T-helper 2 cell treated with Interferon-gamma antibody and Interleukin-4, amounts not matched to agents 5 μg/mL and 100 μg/mL, for 36 hours (primary cell): ENCODE measurements at regions not wholly inside any gene's neighbourhood (a gene's known extent, or its start where the extent isn't known, plus 50 kb on each side); places are given as distances from the start of the nearest gene placed in this dataset.

Experiments
- DNase-seq: peaks from one replicate; pipeline ENCODE4 v3.0.0; 2021; ENCODE audit warnings: low spot score
- H3K27ac Mint-ChIP-seq: one replicate; pipeline ENCODE4 v1.8.0; 2021; ENCODE audit warnings: mild to moderate bottlenecking, mixed read lengths
- H3K27me3 Mint-ChIP-seq: one replicate; pipeline ENCODE4 v1.8.0; 2021; ENCODE audit warnings: low read depth, mixed read lengths
- H3K36me3 Mint-ChIP-seq: one replicate; pipeline ENCODE4 v1.8.0; 2021; ENCODE audit warnings: low read depth, mixed read lengths
- H3K4me1 Mint-ChIP-seq: one replicate; pipeline ENCODE4 v1.8.0; 2021; ENCODE audit warnings: low read depth, mixed read lengths
- H3K4me3 Mint-ChIP-seq: one replicate; pipeline ENCODE4 v1.8.0; 2022; ENCODE audit warnings: mild to moderate bottlenecking, moderate library complexity, mixed read lengths
- H3K9me3 Mint-ChIP-seq: one replicate; pipeline ENCODE4 v1.8.0; 2021; ENCODE audit warnings: mixed read lengths

DNA sequence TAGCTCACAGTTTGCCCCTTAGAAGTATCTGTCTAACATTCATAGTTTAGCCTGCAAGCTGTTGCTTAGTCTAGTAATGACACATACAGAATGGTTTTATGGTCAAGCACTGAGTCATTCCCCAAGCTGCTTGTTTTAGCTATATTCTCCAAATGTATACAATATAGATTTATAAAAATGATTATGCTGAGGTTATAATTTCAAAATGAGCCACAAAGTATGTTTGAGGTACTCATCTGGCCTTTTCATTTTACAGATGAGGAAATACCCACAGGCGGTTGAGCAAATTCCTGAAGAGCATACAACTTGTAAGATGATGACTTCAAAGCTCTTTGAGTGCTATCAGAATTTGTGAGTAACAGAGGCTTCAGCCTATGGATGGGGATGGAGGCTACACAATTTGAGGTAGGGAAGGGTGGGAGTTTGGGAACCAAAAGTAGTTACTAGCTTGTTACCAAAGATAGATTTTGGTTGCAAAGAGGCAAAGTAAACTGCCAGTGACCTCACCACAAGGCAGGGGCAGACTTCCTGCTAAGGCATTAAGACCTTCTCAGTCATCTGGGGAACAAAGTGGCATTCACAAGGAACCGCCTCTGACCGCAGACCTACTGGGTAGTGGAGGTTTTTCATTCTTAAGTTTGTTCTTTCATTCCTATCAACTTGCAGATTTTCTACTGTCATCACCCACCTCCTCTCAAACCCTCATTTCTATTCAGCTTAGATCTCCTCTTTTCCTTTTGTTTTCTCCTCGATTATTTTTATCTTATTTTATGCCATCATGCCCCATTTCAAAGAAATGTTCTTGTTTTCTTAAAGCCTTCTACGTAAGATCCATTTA lies 257.2 kb upstream of the NECTIN3 start:
- H3K36me3 Mint-ChIP-seq, result no peaks in the 10 kb centered on the region
- H3K27me3 Mint-ChIP-seq, result peaks cover 23% of the 10 kb centered on the region
- peak overlapping the region; percentile 62 for H3K4me3 Mint-ChIP-seq
- peaks cover 20% of the 10 kb centered on the region for H3K4me1 Mint-ChIP-seq
- peak; percentile 81 for DNase-seq
- peak overlapping the region; percentile 35 for H3K27ac Mint-ChIP-seq
- no peaks in the 10 kb centered on the region for H3K9me3 Mint-ChIP-seq

GRCh38 chr3:110815008-110815583 lies 256.5 kb upstream of the NECTIN3 start:
- DNase-seq, result no peak
- H3K4me3 Mint-ChIP-seq, result peak overlapping the region; percentile 62
- peaks cover 25% of the 10 kb centered on the region for H3K27me3 Mint-ChIP-seq
- no peaks in the 10 kb centered on the region for H3K9me3 Mint-ChIP-seq
- peak overlapping the region; percentile 35 for H3K27ac Mint-ChIP-seq
- H3K4me1 Mint-ChIP-seq, result peaks cover 20% of the 10 kb centered on the region
- H3K36me3 Mint-ChIP-seq, result no peaks in the 10 kb centered on the region

GRCh38 chr3:110816008-110816407 lies 255.6 kb upstream of the NECTIN3 start:
- no peak overlapping the region for H3K4me3 Mint-ChIP-seq
- no peak overlapping the region for H3K27ac Mint-ChIP-seq
- no peaks in the 10 kb centered on the region for H3K9me3 Mint-ChIP-seq
- no peaks in the 10 kb centered on the region for H3K36me3 Mint-ChIP-seq
- no peak for DNase-seq
- H3K27me3 Mint-ChIP-seq, result peaks cover 21% of the 10 kb centered on the region
- H3K4me1 Mint-ChIP-seq, result peaks cover 20% of the 10 kb centered on the region

GRCh38 chr3:110821586-110821985 lies 250.0 kb upstream of the NECTIN3 start:
- H3K36me3 Mint-ChIP-seq, result no peaks in the 10 kb centered on the region
- H3K4me1 Mint-ChIP-seq, result no peaks in the 10 kb centered on the region
- DNase-seq, result no peak
- peaks cover 17% of the 10 kb centered on the region for H3K27me3 Mint-ChIP-seq
- H3K9me3 Mint-ChIP-seq, result no peaks in the 10 kb centered on the region
- H3K4me3 Mint-ChIP-seq, result no peak overlapping the region
- no peak overlapping the region for H3K27ac Mint-ChIP-seq

- Mint-ChIP-seq H3K4me3 (no peak overlapping the region), H3K27ac (no peak overlapping the region), H3K4me1 (no peaks in the 10 kb centered on the region), H3K27me3 (peaks cover 18% of the 10 kb centered on the region), H3K9me3 (no peaks in the 10 kb centered on the region), H3K36me3 (no peaks in the 10 kb centered on the region)
- DNase-seq, result no peak
These were observed 248.6 kb upstream of the NECTIN3 start for GRCh38 chr3:110822971-110823370.

DNA sequence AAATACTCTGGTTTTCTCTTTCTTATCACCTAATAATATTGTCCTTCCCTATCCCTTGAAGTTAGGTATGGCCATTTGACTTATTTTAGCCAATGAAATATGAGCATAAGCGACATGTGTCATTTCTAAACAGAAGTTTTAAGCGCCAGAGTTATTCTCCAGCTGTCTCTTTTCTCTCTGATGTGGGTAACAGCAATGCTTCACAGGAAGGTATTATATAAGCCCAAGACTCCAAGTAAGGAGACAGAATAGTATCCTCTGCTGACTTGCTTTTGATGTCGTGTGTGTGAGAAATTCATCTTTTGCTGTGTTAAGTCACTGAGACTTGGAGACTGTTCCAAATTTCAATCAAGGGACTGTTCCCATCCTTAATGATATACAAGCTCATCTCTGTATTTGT lies 224.6 kb upstream of the NECTIN3 start:
- Mint-ChIP-seq H3K4me3 (no peak overlapping the region), H3K27me3 (no peaks in the 10 kb centered on the region), H3K4me1 (no peaks in the 10 kb centered on the region), H3K27ac (no peak overlapping the region), H3K9me3 (peaks cover 4% of the 10 kb centered on the region), H3K36me3 (no peaks in the 10 kb centered on the region)
- DNase-seq, result no peak

- Mint-ChIP-seq H3K4me3 (no peak overlapping the region), H3K27ac (no peak overlapping the region), H3K27me3 (peaks cover 6% of the 10 kb centered on the region), H3K4me1 (no peaks in the 10 kb centered on the region), H3K9me3 (peaks cover 4% of the 10 kb centered on the region), H3K36me3 (no peaks in the 10 kb centered on the region)
- DNase-seq, result no peak
These were observed 222.6 kb upstream of the NECTIN3 start for GRCh38 chr3:110849064-110849463.

- no peak for DNase-seq
- Mint-ChIP-seq H3K36me3 (no peaks in the 10 kb centered on the region), H3K4me1 (no peaks in the 10 kb centered on the region), H3K27me3 (peaks cover 6% of the 10 kb centered on the region), H3K9me3 (no peaks in the 10 kb centered on the region), H3K27ac (no peak overlapping the region), H3K4me3 (no peak overlapping the region)
These were observed 219.9 kb upstream of the NECTIN3 start for GRCh38 chr3:110851736-110852135.

GRCh38 chr3:110855207-110855606 lies 216.4 kb upstream of the NECTIN3 start:
- no peaks in the 10 kb centered on the region for H3K9me3 Mint-ChIP-seq
- H3K4me3 Mint-ChIP-seq, result no peak overlapping the region
- no peaks in the 10 kb centered on the region for H3K4me1 Mint-ChIP-seq
- no peaks in the 10 kb centered on the region for H3K36me3 Mint-ChIP-seq
- no peak overlapping the region for H3K27ac Mint-ChIP-seq
- no peak for DNase-seq
- H3K27me3 Mint-ChIP-seq, result peaks cover 6% of the 10 kb centered on the region

GRCh38 chr3:110856916-110857315 lies 214.7 kb upstream of the NECTIN3 start:
- H3K27me3 Mint-ChIP-seq, result peaks cover 6% of the 10 kb centered on the region
- H3K4me1 Mint-ChIP-seq, result no peaks in the 10 kb centered on the region
- H3K36me3 Mint-ChIP-seq, result no peaks in the 10 kb centered on the region
- H3K4me3 Mint-ChIP-seq, result no peak overlapping the region
- DNase-seq, result no peak
- no peaks in the 10 kb centered on the region for H3K9me3 Mint-ChIP-seq
- no peak overlapping the region for H3K27ac Mint-ChIP-seq

- H3K9me3 Mint-ChIP-seq, result no peaks in the 10 kb centered on the region
- H3K4me3 Mint-ChIP-seq, result no peak overlapping the region
These were observed 213.1 kb upstream of the NECTIN3 start for GRCh38 chr3:110858549-110858948.

GRCh38 chr3:110859336-110859735 lies 212.3 kb upstream of the NECTIN3 start:
- Mint-ChIP-seq H3K4me1 (no peaks in the 10 kb centered on the region), H3K36me3 (no peaks in the 10 kb centered on the region), H3K27ac (no peak overlapping the region), H3K9me3 (no peaks in the 10 kb centered on the region), H3K4me3 (no peak overlapping the region), H3K27me3 (peaks cover under 1% of the 10 kb centered on the region)
- DNase-seq, result no peak

More at GRCh38 chr3:110858549-110858948, 213.1 kb upstream of the NECTIN3 start:
- DNase-seq, result no peak
- H3K27me3 Mint-ChIP-seq, result no peaks in the 10 kb centered on the region
- no peaks in the 10 kb centered on the region for H3K4me1 Mint-ChIP-seq
- no peaks in the 10 kb centered on the region for H3K36me3 Mint-ChIP-seq
- H3K27ac Mint-ChIP-seq, result no peak overlapping the region

DNA sequence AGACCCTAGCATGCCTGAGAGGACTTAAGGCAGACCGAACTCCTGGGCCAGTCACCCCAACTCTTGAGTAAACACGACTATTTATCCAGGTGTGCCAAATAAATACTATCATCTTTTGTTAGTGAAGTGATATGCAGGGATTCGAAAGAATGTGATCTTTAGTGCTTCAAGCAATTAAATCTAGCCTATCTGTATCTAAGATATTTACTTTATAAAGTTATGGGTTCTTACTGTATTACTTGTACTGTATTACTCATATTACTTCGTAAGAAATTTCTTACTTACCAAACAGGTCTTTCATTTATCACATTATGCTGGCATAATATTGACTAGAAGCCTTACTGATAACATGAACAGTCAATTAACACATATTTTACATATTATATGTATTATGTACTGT lies 211.6 kb upstream of the NECTIN3 start:
- H3K27ac Mint-ChIP-seq, result no peak overlapping the region
- H3K27me3 Mint-ChIP-seq, result peaks cover 2% of the 10 kb centered on the region
- no peaks in the 10 kb centered on the region for H3K36me3 Mint-ChIP-seq
- no peak for DNase-seq
- no peak overlapping the region for H3K4me3 Mint-ChIP-seq
- no peaks in the 10 kb centered on the region for H3K9me3 Mint-ChIP-seq
- H3K4me1 Mint-ChIP-seq, result no peaks in the 10 kb centered on the region

GRCh38 chr3:110865934-110866333 lies 205.7 kb upstream of the NECTIN3 start:
- peaks cover 2% of the 10 kb centered on the region for H3K27me3 Mint-ChIP-seq
- H3K9me3 Mint-ChIP-seq, result no peaks in the 10 kb centered on the region
- no peak for DNase-seq
- no peaks in the 10 kb centered on the region for H3K36me3 Mint-ChIP-seq
- H3K27ac Mint-ChIP-seq, result no peak overlapping the region
- H3K4me3 Mint-ChIP-seq, result no peak overlapping the region
- no peaks in the 10 kb centered on the region for H3K4me1 Mint-ChIP-seq
